GM12878 (cell line): ENCODE measurements at regions not wholly inside any gene's neighbourhood (a gene's known extent, or its start where the extent isn't known, plus 50 kb on each side); places are given as distances from the start of the nearest gene placed in this dataset.

ENCODE experiments used
- ATAC-seq: fragments of 200-7000 bp; cut with Tn5 transposase; 3 replicates; pipeline ENCODE4 v1.9.1; 2020; ENCODE audit warnings: mild to moderate bottlenecking, moderate library complexity
- BruUV-seq: library from RNA; stranded (reverse); fragments of 400-500 nt; replicated peaks from 2 replicates; lab custom pipeline; 2021; lab: Mats Ljungman, UMichigan
- CTCF ChIA-PET: fragments of 300-600 bp; sonication (Branson Sonifier 250); formaldehyde crosslinking; extraction: SDS; loops from one replicate; lab custom pipeline; 2021; ENCODE audit warnings: inconsistent platforms; lab: Yijun Ruan, JAX
- POLR2A ChIA-PET: fragments of 350-600 bp; formaldehyde crosslinking; extraction: SDS; loops from one replicate; lab custom pipeline; 2021; ENCODE audit warnings: inconsistent platforms; lab: Charles Lee
- RAD21 ChIA-PET: fragments of 300-600 bp; sonication (Branson Sonifier 250); formaldehyde crosslinking; loops from one replicate; lab custom pipeline; 2023; ENCODE audit warnings: antibody characterized with exemption; ENCODE audit not compliant: unreplicated experiment; lab: Charles Lee
- SMC1A ChIA-PET: fragments of 300-600 bp; sonication (Branson Sonifier 250); formaldehyde crosslinking; loops from one replicate; lab custom pipeline; 2023; ENCODE audit not compliant: unreplicated experiment, uncharacterized antibody; lab: Charles Lee
- DNase-seq: peaks from one replicate; pipeline ENCODE4 v3.0.0-alpha.2; 2011; ENCODE audit warnings: low read depth, low spot score
- FAIRE-seq: peaks from 3 replicates; lab custom pipeline; 2011; peaks lifted over from hg19 to GRCh38; lab: Jason Lieb, UNC
- H2AFZ ChIP-seq: 2 replicates; pipeline ENCODE4 v1.6.0; 2011; ENCODE audit warnings: low read depth, low read length, control low read depth; ENCODE audit not compliant: control insufficient read depth
- H3K27ac ChIP-seq: 2 replicates; pipeline ENCODE4 v1.5.1; 2011; ENCODE audit warnings: control low read depth; ENCODE audit not compliant: control insufficient read depth, insufficient read depth
- H3K27me3 ChIP-seq, 2 experiments: replicated peaks in 1 of 2; 2 replicates each; pipeline versions ENCODE4 v1.6.0 to v1.6.1; 2011; ENCODE audit warnings: low read length in 1 of 2; ENCODE audit not compliant: control insufficient read depth in 2 of 2, insufficient read depth in 2 of 2
- H3K36me3 ChIP-seq, 2 experiments: 2 replicates each; pipeline ENCODE4 v1.5.1; 2011; ENCODE audit warnings: low read length in 1 of 2; ENCODE audit not compliant: control insufficient read depth in 2 of 2, insufficient read depth in 2 of 2
- H3K4me1 ChIP-seq: 2 replicates; pipeline ENCODE4 v1.6.1; 2011; ENCODE audit warnings: mild to moderate bottlenecking, low read length, moderate library complexity, mixed read lengths; ENCODE audit not compliant: control insufficient read depth, insufficient read depth
- H3K4me2 ChIP-seq: 2 replicates; pipeline ENCODE4 v1.6.0; 2011; ENCODE audit warnings: control low read depth; ENCODE audit not compliant: control insufficient read depth, insufficient read depth
- H3K4me3 ChIP-seq: fragments of 200-600 bp; sonication (generic); 2 replicates; pipeline ENCODE4 v1.5.1; 2016
- H3K79me2 ChIP-seq: 2 replicates; pipeline ENCODE4 v1.6.0; 2011; ENCODE audit warnings: low read length; ENCODE audit not compliant: control insufficient read depth, insufficient read depth
- H3K9ac ChIP-seq: 2 replicates; pipeline ENCODE4 v1.8.0; 2011; ENCODE audit warnings: low read length, control low read depth, mixed read lengths; ENCODE audit not compliant: control insufficient read depth, insufficient read depth
- H3K9me3 ChIP-seq: replicated peaks from 3 replicates; pipeline ENCODE4 v1.5.1; 2011; ENCODE audit warnings: mild to moderate bottlenecking, low read length; ENCODE audit not compliant: control insufficient read depth, insufficient read depth
- H4K20me1 ChIP-seq: 2 replicates; pipeline ENCODE4 v1.6.0; 2011; ENCODE audit not compliant: control insufficient read depth, insufficient read depth
- CBX5 ChIP-seq: sonication (generic); IDR thresholded peaks from 2 replicates; pipeline ENCODE4 v1.6.1; 2016; ENCODE audit warnings: low read depth, moderate library complexity, mild to moderate bottlenecking, inconsistent platforms
- CEBPB ChIP-seq, 2 experiments: fragments of 150-350 bp in 1 of 2; IDR thresholded peaks; 2 replicates each; pipeline ENCODE4 v1.6.1; 2012 to 2014; ENCODE audit warnings: low read depth in 2 of 2, low read length in 2 of 2, borderline replicate concordance in 1 of 2, inconsistent platforms in 1 of 2
- HDGF ChIP-seq: fragments of 450-650 bp; IDR thresholded peaks from 2 replicates; pipeline ENCODE4 v1.6.1; 2016; ENCODE audit warnings: antibody characterized with exemption
- PAX8 ChIP-seq: fragments of 450-650 bp; IDR thresholded peaks from 2 replicates; pipeline ENCODE4 v1.6.1; 2017; ENCODE audit warnings: mild to moderate bottlenecking, moderate library complexity
- POLR2AphosphoS5 ChIP-seq: IDR thresholded peaks from 2 replicates; pipeline ENCODE4 v1.6.1; 2011; ENCODE audit warnings: mild to moderate bottlenecking, low read length, inconsistent platforms
- SMAD1 ChIP-seq: fragments of 450-650 bp; IDR thresholded peaks from 2 replicates; pipeline ENCODE4 v1.6.1; 2018; ENCODE audit warnings: mild to moderate bottlenecking, low read depth; ENCODE audit not compliant: partially characterized antibody
- WGBS: methylation state at CpG from one replicate; pipeline ENCODE4 v1.1.6; 2016; ENCODE audit warnings: low lambda C conversion rate; ENCODE audit not compliant: insufficient replicate concordance, insufficient coverage; ENCODE audit errors: missing lambda C conversion rate; 5-methylcytosine and 5-hydroxymethylcytosine counted together
- in situ Hi-C: fragments of 300-500 bp; cut with MboI; formaldehyde crosslinking; loops from 9 replicates; pipeline ENCODE4 v1.14.3; 2018; ENCODE audit warnings: mixed read lengths
- intact Hi-C: fragments of 100-400 bp; cut with micrococcal nuclease; formaldehyde crosslinking; loops from one replicate; pipeline ENCODE4 v1.14.2; 2022; ENCODE audit not compliant: unreplicated experiment
- TF ChIP-seq, protein P1 (sequence below): fragments of 150-350 bp; IDR thresholded peaks from 2 replicates; pipeline ENCODE4 v1.6.1; 2016; ENCODE audit warnings: low read depth, low read length
- TF ChIP-seq, protein P2 (sequence below): fragments of 450-650 bp; IDR thresholded peaks from 2 replicates; pipeline ENCODE4 v1.6.1; 2016; ENCODE audit warnings: mild to moderate bottlenecking

GRCh38 chr1:167145965-167146364 is 52.1 kb downstream of the STYXL2 start:
- no peak overlapping the region for H3K27ac ChIP-seq
- H2AFZ ChIP-seq, result no peak overlapping the region
- DNase-seq (no peak), FAIRE-seq (no peak), ATAC-seq (no peak)
- intact Hi-C loops (no loop called here), in situ Hi-C loops (no loop called here)
- no peak overlapping the region for H3K4me2 ChIP-seq
- no peaks in the 10 kb centered on the region for H3K79me2 ChIP-seq
- ChIA-PET SMC1A (no interaction called here), CTCF (no interaction called here), POLR2A (no interaction called here), RAD21 (no interaction called here)
- H3K36me3 ChIP-seq, result no peaks in the 10 kb centered on the region
- TF ChIP-seq PAX8 (no peak), SMAD1 (no peak), CBX5 (no peak), POLR2AphosphoS5 (no peak), HDGF (no peak), CEBPB (IDR thresholded peaks at IDR 0.05; ENCODE audit: borderline replicate concordance in 1 of 2, low read depth in 2 of 2, low read length in 2 of 2) (no peak)
- TF ChIP-seq, protein P1, sequence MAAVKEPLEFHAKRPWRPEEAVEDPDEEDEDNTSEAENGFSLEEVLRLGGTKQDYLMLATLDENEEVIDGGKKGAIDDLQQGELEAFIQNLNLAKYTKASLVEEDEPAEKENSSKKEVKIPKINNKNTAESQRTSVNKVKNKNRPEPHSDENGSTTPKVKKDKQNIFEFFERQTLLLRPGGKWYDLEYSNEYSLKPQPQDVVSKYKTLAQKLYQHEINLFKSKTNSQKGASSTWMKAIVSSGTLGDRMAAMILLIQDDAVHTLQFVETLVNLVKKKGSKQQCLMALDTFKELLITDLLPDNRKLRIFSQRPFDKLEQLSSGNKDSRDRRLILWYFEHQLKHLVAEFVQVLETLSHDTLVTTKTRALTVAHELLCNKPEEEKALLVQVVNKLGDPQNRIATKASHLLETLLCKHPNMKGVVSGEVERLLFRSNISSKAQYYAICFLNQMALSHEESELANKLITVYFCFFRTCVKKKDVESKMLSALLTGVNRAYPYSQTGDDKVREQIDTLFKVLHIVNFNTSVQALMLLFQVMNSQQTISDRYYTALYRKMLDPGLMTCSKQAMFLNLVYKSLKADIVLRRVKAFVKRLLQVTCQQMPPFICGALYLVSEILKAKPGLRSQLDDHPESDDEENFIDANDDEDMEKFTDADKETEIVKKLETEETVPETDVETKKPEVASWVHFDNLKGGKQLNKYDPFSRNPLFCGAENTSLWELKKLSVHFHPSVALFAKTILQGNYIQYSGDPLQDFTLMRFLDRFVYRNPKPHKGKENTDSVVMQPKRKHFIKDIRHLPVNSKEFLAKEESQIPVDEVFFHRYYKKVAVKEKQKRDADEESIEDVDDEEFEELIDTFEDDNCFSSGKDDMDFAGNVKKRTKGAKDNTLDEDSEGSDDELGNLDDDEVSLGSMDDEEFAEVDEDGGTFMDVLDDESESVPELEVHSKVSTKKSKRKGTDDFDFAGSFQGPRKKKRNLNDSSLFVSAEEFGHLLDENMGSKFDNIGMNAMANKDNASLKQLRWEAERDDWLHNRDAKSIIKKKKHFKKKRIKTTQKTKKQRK, result no peak
- TF ChIP-seq, protein P2, sequence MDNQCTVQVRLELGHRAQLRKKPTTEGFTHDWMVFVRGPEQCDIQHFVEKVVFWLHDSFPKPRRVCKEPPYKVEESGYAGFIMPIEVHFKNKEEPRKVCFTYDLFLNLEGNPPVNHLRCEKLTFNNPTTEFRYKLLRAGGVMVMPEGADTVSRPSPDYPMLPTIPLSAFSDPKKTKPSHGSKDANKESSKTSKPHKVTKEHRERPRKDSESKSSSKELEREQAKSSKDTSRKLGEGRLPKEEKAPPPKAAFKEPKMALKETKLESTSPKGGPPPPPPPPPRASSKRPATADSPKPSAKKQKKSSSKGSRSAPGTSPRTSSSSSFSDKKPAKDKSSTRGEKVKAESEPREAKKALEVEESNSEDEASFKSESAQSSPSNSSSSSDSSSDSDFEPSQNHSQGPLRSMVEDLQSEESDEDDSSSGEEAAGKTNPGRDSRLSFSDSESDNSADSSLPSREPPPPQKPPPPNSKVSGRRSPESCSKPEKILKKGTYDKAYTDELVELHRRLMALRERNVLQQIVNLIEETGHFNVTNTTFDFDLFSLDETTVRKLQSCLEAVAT, result no peak
- H3K9me3 ChIP-seq, result no peaks in the 10 kb centered on the region; the same call in 2 of the 3 replicates
- BruUV-seq, result no TSS peak
- no peaks in the 10 kb centered on the region for H3K4me1 ChIP-seq
- H3K27me3 ChIP-seq, result no peaks in the 10 kb centered on the region
- H3K9ac ChIP-seq, result no peak overlapping the region
- WGBS, result 0% methylated on average over 2 of the region's 2 CpGs
- H3K4me3 ChIP-seq, result no peak overlapping the region
- no peaks in the 10 kb centered on the region for H4K20me1 ChIP-seq
